ENCODE measurements at regions not wholly inside any gene's neighbourhood (a gene's known extent, or its start where the extent isn't known, plus 50 kb on each side); places are given as distances from the start of the nearest gene placed in this dataset.

DNA sequence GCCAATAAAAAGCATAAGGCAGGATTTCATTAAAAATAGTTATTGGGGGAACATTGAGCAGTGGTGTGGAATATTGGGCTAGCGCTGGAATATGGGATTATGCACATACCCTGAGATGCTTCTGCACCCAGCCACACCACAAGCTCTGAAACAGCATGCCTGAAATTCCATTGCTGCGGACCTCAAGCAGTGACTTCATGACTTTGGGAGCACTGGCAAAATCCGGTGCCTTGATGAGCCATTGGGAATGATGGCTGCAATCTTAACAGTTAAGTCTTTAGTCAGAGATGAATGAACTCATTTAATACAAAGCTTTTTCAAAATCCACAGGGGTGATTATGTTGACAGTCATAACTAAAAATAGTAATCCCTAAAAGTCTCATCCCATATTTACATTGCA lies 274.7 kb upstream of the MTPN start:
- TF ChIP-seq, protein P1, sequence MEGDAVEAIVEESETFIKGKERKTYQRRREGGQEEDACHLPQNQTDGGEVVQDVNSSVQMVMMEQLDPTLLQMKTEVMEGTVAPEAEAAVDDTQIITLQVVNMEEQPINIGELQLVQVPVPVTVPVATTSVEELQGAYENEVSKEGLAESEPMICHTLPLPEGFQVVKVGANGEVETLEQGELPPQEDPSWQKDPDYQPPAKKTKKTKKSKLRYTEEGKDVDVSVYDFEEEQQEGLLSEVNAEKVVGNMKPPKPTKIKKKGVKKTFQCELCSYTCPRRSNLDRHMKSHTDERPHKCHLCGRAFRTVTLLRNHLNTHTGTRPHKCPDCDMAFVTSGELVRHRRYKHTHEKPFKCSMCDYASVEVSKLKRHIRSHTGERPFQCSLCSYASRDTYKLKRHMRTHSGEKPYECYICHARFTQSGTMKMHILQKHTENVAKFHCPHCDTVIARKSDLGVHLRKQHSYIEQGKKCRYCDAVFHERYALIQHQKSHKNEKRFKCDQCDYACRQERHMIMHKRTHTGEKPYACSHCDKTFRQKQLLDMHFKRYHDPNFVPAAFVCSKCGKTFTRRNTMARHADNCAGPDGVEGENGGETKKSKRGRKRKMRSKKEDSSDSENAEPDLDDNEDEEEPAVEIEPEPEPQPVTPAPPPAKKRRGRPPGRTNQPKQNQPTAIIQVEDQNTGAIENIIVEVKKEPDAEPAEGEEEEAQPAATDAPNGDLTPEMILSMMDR (IDR thresholded peaks at IDR 0.05; ENCODE audit: extremely low read depth, missing control alignments) = no peak
- DNase-seq (ENCODE audit: low spot score) = no peak

DNA sequence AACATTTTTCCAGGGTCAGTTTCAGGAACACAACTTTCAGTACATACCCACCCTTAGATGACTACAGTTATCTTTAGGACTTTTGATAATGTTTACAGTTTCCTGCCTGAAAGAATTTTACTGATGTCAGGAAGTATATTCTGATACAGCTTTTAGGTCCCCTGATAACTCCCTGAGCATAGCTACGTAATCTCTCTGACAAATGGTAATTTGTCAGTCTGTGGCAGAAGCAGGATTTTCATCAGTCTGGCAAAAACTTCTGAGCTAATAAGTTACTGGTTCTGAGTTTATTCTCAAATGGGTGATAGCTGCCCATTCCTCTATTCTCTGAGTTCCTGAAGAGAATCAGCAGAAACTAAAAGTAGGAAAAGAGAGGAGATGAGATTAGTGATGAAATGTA lies 270.1 kb upstream of the MTPN start:
- DNase-seq (ENCODE audit: low spot score) = no peak
- TF ChIP-seq, protein P1 (IDR thresholded peaks at IDR 0.05; ENCODE audit: extremely low read depth, missing control alignments) = no peak

DNA sequence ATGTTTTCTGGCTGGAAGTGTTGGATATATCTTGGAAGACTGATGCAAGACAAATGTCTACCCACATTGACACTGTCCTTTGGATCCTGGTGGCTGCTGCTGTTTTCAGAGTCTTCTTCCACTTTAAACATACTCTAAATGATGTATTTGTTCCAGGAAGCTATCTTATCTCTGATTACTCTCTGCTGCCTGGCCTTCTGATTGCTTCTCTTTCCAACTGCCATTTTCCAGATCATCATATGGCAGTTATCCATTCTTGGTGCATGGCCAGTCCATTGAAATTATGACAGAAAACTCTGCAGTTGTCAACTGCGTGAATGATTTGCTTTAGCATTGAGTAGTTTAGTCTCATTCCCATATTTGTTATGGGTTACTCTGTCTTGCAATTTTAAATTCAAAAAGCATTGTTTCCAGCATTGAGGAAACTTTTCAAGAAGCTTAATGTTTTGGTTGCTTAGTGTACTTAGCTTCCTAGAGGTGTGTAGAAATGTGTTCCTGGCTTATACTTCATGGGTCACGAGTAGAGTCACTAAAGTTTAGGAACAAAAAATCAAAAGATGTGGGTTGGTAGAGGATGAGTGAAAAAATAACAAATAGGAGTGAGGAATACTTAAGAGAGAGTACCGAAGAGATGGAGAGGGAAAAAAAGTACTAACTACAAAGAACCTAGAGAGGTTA lies 268.3 kb upstream of the MTPN start:
- TF ChIP-seq, protein P1 (IDR thresholded peaks at IDR 0.05; ENCODE audit: extremely low read depth, missing control alignments) = no peak
- no peak for DNase-seq (ENCODE audit: low spot score)

DNA sequence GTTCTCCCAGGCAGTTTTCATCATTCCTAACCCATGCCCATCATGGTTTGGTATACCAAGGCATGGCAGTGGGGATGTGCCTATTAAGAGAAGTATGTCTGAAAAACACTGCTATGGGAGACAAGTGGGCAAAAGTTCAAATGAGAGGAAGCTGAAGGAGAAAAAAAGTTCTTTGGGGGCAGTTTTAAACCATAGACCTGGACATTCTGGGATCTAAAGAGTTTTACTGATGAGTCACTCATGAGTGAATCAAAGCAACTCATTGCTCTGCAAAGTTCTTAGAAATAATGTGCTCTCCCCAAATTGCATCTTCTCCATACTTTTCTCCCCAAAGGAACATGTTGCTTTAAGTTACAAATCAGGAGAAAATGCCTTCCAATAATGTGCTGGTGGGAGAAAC lies 256.9 kb upstream of the MTPN start:
- DNase-seq (ENCODE audit: low spot score) = no peak
- TF ChIP-seq, protein P1 (IDR thresholded peaks at IDR 0.05; ENCODE audit: extremely low read depth, missing control alignments) = no peak

DNA sequence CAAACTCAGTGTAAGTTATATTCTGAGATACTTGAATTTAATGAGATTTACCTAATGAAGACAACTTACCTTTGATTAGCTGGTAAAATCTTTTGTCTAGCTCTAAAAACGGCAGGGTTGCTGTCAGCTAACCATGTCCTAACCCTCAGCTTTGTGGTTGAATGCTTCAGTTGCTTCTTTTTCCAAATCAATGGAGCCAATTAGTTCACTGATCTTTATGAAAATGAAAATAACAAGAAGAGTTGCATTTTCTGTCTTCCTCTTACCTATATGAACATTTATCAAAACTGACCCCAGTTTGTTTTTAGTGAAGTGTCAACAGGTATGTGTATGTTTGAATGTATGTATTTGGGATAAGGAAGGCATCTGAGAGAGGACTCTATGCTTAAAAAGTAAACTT lies 253.1 kb upstream of the MTPN start:
- TF ChIP-seq, protein P1 (IDR thresholded peaks at IDR 0.05; ENCODE audit: extremely low read depth, missing control alignments) = no peak
- DNase-seq (ENCODE audit: low spot score) = no peak

DNA sequence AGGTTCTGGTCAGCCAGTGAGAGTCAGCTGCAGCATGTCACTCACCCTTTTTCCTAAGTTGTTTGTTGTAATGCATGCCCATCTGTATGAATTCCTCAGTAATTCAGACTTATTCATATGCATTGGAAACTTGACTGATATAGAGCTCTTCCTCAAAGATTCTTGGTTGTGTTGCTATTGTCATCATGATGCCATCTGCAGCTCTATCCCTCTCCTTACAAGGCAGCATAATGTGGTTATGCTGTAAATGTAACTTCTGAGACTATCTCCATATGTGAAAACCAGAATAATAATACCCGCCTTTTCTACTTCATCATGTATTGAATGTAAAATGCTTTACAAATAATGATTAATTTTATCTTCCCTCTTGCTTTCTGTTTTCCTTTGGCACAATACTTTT lies 252.6 kb upstream of the MTPN start:
- no peak for DNase-seq (ENCODE audit: low spot score)
- TF ChIP-seq, protein P1 (IDR thresholded peaks at IDR 0.05; ENCODE audit: extremely low read depth, missing control alignments) = no peak

DNA sequence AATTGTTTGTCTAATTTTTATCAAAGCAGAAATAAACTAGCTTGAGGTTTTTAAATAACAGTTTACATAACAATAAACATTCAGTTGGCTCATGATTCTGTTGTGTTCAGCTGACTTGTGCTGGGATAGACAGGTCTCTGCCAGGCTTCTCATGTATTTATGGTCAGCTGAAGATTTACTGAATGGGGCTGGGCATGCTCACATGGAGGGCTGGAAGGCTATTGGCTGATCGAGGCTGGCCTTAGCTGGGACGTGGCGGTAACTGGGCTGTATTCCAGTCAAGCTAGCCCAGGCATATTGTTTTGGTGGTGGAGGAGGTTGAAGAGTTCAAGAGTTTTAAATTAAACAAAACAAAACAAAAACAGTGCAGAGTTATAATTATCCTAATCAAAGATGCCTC lies 251.0 kb upstream of the MTPN start:
- TF ChIP-seq, protein P1 (IDR thresholded peaks at IDR 0.05; ENCODE audit: extremely low read depth, missing control alignments) = no peak
- DNase-seq (ENCODE audit: low spot score) = no peak
